Type B pancreatic cell (in vitro differentiated cells): ENCODE measurements at regions not wholly inside any gene's neighbourhood (a gene's known extent, or its start where the extent isn't known, plus 50 kb on each side); places are given as distances from the start of the nearest gene placed in this dataset.
"Not testable (repeated sequence)": the region's sequence is repeated elsewhere in the genome, so short reads cannot be mapped to it uniquely, and the experiment has no call there.

ENCODE experiments used
- DNase-seq: peaks from one replicate; pipeline ENCODE4 v3.0.0; 2021; ENCODE audit warnings: mixed read lengths; ENCODE audit not compliant: unreplicated experiment; ENCODE audit errors: extremely low spot score
- H3K27ac Mint-ChIP-seq: 2 replicates; pipeline ENCODE4 v1.8.0; 2021; ENCODE audit warnings: mild to moderate bottlenecking, mixed read lengths
- H3K27me3 Mint-ChIP-seq: 2 replicates; pipeline ENCODE4 v1.8.0; 2021; ENCODE audit warnings: mixed read lengths
- H3K36me3 Mint-ChIP-seq: 2 replicates; pipeline ENCODE4 v1.8.0; 2021; ENCODE audit warnings: mixed read lengths
- H3K4me1 Mint-ChIP-seq: one replicate; pipeline ENCODE4 v1.8.0; 2021; ENCODE audit warnings: mixed read lengths; ENCODE audit not compliant: unreplicated experiment
- H3K4me3 Mint-ChIP-seq: 2 replicates; pipeline ENCODE4 v1.8.0; 2021; ENCODE audit warnings: mild to moderate bottlenecking, mixed read lengths
- H3K9me3 Mint-ChIP-seq: 2 replicates; pipeline ENCODE4 v1.8.0; 2021; ENCODE audit warnings: mixed read lengths
- TF ChIP-seq, protein P1 (sequence below): fragments of 200-600 bp; sonication (generic); conservative IDR thresholded peaks from 2 replicates; pipeline ENCODE4 v1.5.0; 2021; ENCODE audit warnings: antibody characterized with exemption, mild to moderate bottlenecking

DNA sequence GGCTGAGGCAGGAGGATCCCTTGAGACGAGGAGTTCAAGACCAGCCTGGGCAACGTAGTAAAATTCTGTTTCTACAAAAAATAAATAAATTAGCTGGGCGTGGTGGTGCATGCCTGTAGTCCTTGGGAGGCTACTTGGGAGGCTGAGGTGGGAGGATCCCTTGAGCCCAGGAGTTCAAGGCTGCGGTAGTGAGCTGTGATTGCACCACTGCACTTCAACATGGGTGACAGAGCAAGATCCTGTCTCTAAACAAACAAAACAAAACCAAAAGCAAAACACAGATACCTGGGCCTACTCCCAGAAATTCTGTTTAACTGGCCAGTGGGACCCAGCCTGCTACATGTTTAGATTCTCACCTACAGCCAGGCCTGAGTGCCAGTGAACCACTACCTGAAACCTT, 74.6 kb upstream of the MEDAG start:
- Mint-ChIP-seq H3K27me3 (peaks cover 6% of the 10 kb centered on the region), H3K36me3 (no peaks in the 10 kb centered on the region), H3K4me3 (no peak overlapping the region), H3K9me3 (peaks cover 6% of the 10 kb centered on the region), H3K4me1 (peaks cover 25% of the 10 kb centered on the region), H3K27ac (no peak overlapping the region)
- no peak for DNase-seq
- TF ChIP-seq, protein P1, sequence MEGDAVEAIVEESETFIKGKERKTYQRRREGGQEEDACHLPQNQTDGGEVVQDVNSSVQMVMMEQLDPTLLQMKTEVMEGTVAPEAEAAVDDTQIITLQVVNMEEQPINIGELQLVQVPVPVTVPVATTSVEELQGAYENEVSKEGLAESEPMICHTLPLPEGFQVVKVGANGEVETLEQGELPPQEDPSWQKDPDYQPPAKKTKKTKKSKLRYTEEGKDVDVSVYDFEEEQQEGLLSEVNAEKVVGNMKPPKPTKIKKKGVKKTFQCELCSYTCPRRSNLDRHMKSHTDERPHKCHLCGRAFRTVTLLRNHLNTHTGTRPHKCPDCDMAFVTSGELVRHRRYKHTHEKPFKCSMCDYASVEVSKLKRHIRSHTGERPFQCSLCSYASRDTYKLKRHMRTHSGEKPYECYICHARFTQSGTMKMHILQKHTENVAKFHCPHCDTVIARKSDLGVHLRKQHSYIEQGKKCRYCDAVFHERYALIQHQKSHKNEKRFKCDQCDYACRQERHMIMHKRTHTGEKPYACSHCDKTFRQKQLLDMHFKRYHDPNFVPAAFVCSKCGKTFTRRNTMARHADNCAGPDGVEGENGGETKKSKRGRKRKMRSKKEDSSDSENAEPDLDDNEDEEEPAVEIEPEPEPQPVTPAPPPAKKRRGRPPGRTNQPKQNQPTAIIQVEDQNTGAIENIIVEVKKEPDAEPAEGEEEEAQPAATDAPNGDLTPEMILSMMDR: no peak

DNA sequence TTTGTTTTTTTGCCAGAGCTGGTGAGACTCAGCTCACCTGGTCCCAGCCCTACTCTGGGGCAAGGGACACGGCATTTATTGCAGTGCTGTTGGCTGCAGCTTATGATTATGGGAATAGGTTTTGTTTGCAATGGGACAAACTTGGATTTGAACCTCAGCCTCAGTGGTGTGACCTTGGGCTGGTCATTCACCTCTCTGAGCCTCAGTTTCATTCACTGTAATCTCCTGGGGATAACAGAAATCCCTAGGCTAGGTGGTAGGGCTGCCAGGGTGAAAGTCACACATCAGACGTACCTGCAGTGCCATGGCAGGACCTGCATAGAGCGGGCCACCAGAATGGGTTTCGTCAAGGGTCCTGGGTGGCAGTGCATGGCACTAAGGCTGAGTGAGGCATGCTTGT, 73.7 kb upstream of the MEDAG start:
- Mint-ChIP-seq H3K9me3 (peaks cover 6% of the 10 kb centered on the region), H3K27ac (no peak overlapping the region), H3K4me1 (peaks cover 31% of the 10 kb centered on the region), H3K27me3 (peaks cover 3% of the 10 kb centered on the region), H3K36me3 (no peaks in the 10 kb centered on the region), H3K4me3 (no peak overlapping the region)
- TF ChIP-seq, protein P1: no peak
- no peak for DNase-seq

DNA sequence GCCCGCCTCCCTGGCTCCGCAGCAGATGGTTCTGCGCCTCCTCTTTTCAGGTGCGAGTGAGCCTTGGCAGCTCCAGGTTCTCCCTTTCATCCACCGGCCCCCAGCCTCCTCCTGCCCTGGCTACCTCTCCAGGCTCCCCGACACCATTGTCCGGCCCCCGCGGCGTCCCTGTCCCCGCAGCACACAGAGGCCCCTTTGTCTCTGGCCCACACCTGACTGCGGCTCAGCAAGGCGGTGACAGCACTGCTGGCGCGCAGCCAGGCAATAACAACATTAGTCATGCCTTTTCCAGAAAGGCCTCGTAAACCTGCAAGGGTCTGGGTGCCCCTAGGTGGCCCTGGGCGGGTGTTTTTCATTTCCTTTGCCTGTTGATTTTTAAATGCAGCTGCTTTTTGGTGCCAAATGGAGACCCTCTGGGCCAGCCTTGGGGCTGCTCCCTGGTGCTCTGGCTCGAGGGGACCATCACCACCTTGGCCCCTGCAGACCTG, 73.2 kb upstream of the MEDAG start:
- TF ChIP-seq, protein P1: no peak
- DNase-seq: peak; percentile 81
- H3K36me3 Mint-ChIP-seq: no peaks in the 10 kb centered on the region
- H3K27me3 Mint-ChIP-seq: peaks cover 7% of the 10 kb centered on the region
- peaks cover 6% of the 10 kb centered on the region for H3K9me3 Mint-ChIP-seq
- H3K27ac Mint-ChIP-seq: peak overlapping the region; percentile 55
- H3K4me1 Mint-ChIP-seq: peaks cover 31% of the 10 kb centered on the region
- peak overlapping the region; percentile 75 for H3K4me3 Mint-ChIP-seq

DNA sequence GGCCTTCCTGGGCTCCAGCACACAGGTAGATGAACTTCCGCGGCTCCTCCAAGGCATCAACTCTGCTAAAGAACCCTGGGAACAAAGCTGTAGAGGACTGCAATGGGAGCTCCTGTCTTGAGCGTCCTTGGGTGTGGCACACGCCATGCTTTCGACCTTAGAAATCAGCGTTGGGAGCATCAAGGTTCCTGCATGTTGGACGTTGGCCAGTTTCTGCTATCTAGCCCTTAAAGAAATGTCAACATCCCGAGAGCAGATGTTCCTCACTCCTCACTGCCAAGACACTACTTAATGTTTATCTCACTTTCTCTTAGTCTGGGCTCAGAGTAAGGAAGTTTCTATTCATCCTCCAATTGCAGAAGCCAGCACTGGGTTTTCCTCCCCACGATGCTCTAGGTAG, 70.6 kb upstream of the MEDAG start:
- Mint-ChIP-seq H3K4me1 (peaks cover 31% of the 10 kb centered on the region), H3K4me3 (no peak overlapping the region), H3K27me3 (peaks cover 8% of the 10 kb centered on the region), H3K27ac (no peak overlapping the region), H3K36me3 (no peaks in the 10 kb centered on the region), H3K9me3 (no peaks in the 10 kb centered on the region)
- DNase-seq: no peak
- TF ChIP-seq, protein P1: no peak

DNA sequence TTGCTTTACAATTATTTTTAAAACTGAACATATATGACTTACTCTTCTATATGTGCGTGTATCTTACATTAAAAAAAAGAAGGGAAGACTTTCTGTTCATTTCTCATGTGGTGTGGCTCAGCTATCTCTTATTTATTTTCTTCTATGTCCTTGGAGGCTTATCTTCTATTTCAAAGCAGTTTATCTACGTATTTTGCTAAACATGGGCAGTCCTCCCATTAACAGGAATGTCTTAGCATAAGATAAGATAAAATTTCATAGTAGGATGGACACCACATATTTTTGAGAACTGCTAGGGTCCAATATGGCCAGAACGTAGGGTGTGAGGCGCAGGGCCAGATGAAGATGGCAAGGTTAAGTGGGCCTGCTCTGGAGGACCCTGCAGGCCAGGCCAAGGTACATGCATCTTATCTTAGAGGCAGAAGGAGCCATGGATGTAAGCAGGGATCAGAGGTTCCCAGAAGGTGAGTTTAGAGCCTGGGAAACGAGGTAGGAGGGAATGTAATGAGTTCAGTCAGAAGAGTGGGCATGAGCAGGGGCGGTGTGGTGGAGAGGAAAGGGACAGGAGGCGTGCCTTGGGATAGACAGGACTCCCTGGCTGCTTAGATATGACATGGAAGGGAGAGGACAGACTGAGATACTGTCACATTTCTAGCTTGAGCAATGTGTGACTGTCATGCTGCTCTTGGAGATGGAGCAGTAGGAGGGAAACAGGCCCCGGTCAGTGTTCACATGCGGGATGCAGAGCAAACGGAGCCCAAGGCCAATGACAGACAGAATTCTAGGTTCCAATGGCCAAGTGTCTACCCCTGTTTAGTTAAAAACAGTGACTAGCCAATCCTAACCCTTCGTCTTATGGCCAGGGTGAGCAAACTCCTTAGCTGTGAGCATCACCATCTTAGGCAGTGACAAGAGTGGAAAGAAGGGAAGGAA, 68.6 kb upstream of the MEDAG start:
- Mint-ChIP-seq H3K4me1 (peaks cover 27% of the 10 kb centered on the region), H3K4me3 (no peak overlapping the region), H3K36me3 (no peaks in the 10 kb centered on the region), H3K27me3 (peaks cover 8% of the 10 kb centered on the region), H3K9me3 (no peaks in the 10 kb centered on the region), H3K27ac (no peak overlapping the region)
- TF ChIP-seq, protein P1: no peak
- no peak for DNase-seq

DNA sequence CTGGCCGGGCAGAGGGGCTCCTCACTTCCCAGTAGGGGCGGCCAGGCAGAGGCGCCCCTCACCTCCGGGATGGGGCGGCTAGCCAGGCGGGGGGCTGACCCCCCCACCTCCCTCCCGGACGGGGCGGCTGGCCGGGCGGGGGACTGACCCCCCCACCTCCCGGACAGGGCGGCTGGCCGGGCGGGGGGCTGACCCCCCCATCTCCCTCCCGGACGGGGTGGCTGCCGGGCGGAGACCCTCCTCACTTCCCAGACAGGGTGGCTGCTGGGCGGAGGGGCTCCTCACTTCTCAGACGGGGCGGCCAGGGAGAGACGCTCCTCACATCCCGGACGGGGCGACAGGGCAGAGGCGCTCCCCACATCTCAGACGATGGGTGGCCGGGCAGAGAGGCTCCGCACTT, 66.4 kb upstream of the MEDAG start:
- H3K27me3 Mint-ChIP-seq, H3K9me3 Mint-ChIP-seq: not testable (repeated sequence)

More for the DNA sequence above, 66.4 kb upstream of the MEDAG start:
- H3K4me1 Mint-ChIP-seq: peaks cover 12% of the 10 kb centered on the region
- H3K27ac Mint-ChIP-seq, H3K4me3 Mint-ChIP-seq, H3K36me3 Mint-ChIP-seq, DNase-seq: not testable (repeated sequence)
